Panc1 (cell line): ENCODE measurements at regions not wholly inside any gene's neighbourhood (a gene's known extent, or its start where the extent isn't known, plus 50 kb on each side); places are given as distances from the start of the nearest gene placed in this dataset.

Source experiments
- CTCF ChIP-seq: fragments of 450-650 bp; IDR thresholded peaks from 2 replicates; pipeline ENCODE4 v1.5.1; 2017; ENCODE audit warnings: mild to moderate bottlenecking
- POLR2AphosphoS5 ChIP-seq: IDR thresholded peaks from 2 replicates; pipeline ENCODE4 v1.6.1; 2012; ENCODE audit warnings: mild to moderate bottlenecking, low read depth, low read length, moderate library complexity
- SIN3A ChIP-seq: IDR thresholded peaks from 2 replicates; pipeline ENCODE4 v1.6.1; 2012; ENCODE audit warnings: low read depth, mild to moderate bottlenecking, low read length, moderate library complexity, borderline replicate concordance; ENCODE audit not compliant: insufficient read depth
- TCF7L2 ChIP-seq: IDR thresholded peaks from 2 replicates; pipeline ENCODE4 v1.6.1; 2011; ENCODE audit warnings: mild to moderate bottlenecking, low read depth, low read length, inconsistent platforms

- no peak for TF ChIP-seq CTCF
- no peak for TF ChIP-seq POLR2AphosphoS5
- no peak for TF ChIP-seq SIN3A
- no peak for TF ChIP-seq TCF7L2
Observed at GRCh38 chr4:95660719-95661118, 111.9 kb upstream of the UNC5C start.
